ENCODE measurements at regions not wholly inside any gene's neighbourhood (a gene's known extent, or its start where the extent isn't known, plus 50 kb on each side); places are given as distances from the start of the nearest gene placed in this dataset.

GRCh38 chr5:79858410-79858723 lies 132.7 kb downstream of the MTX3 start:
- DNase-seq (no peak), ATAC-seq (ENCODE audit: low read depth) (no peak)
- no peaks in the 10 kb centered on the region for H3K36me3 Mint-ChIP-seq (ENCODE audit: low read depth)
- H3K27me3 Mint-ChIP-seq, result peaks cover 9% of the 10 kb centered on the region
- intact Hi-C loops (cut with micrococcal nuclease), result loop anchor here (1.0 to 10.0 kb wide), 4 partner anchors 154 to 833 kb away; no protein-coding TSS in a partner anchor
- POLR2A ChIA-PET, result no interaction called here
- CTCF ChIA-PET, result interaction anchor here (0.8 to 1.8 kb wide), 7 partner anchors 10 to 297 kb away, joined by 3 to 4 read pairs (median 4); no protein-coding TSS in a partner anchor
- TF ChIP-seq CTCF (IDR thresholded peaks at IDR 0.05), result no peak
- H3K27ac Mint-ChIP-seq, result no peak overlapping the region
- no peaks in the 10 kb centered on the region for H3K4me1 Mint-ChIP-seq
- no peak overlapping the region for H3K4me3 Mint-ChIP-seq
- no peaks in the 10 kb centered on the region for H3K9me3 Mint-ChIP-seq

GRCh38 chr5:79857714-79858409 lies 133.2 kb downstream of the MTX3 start:
- no peaks in the 10 kb centered on the region for H3K4me1 Mint-ChIP-seq
- H3K27ac Mint-ChIP-seq, result no peak overlapping the region
- ChIA-PET CTCF (interaction anchor here (0.8 to 1.8 kb wide), 9 partner anchors 10 to 836 kb away, joined by 3 to 4 read pairs (median 4); no protein-coding TSS in a partner anchor), POLR2A (no interaction called here)
- no peak for TF ChIP-seq CTCF (IDR thresholded peaks at IDR 0.05)
- peak; percentile 53 for DNase-seq
- H3K9me3 Mint-ChIP-seq, result no peaks in the 10 kb centered on the region
- peak; percentile 47 for ATAC-seq (ENCODE audit: low read depth)
- peaks cover 10% of the 10 kb centered on the region for H3K27me3 Mint-ChIP-seq
- H3K36me3 Mint-ChIP-seq (ENCODE audit: low read depth), result no peaks in the 10 kb centered on the region
- intact Hi-C loops (cut with micrococcal nuclease), result loop anchor here (1.0 to 10.0 kb wide), 4 partner anchors 153 to 833 kb away; no protein-coding TSS in a partner anchor
- H3K4me3 Mint-ChIP-seq, result no peak overlapping the region

GRCh38 chr5:79856456-79857055 lies 134.5 kb downstream of the MTX3 start:
- intact Hi-C loops (cut with micrococcal nuclease), result loop anchor here (10.0 kb wide), 1 partner anchor 152 kb away; no protein-coding TSS in a partner anchor
- peaks cover 10% of the 10 kb centered on the region for H3K27me3 Mint-ChIP-seq
- H3K9me3 Mint-ChIP-seq, result no peaks in the 10 kb centered on the region
- no peak overlapping the region for H3K4me3 Mint-ChIP-seq
- ATAC-seq (ENCODE audit: low read depth), result no peak
- H3K4me1 Mint-ChIP-seq, result no peaks in the 10 kb centered on the region
- H3K27ac Mint-ChIP-seq, result no peak overlapping the region
- no peaks in the 10 kb centered on the region for H3K36me3 Mint-ChIP-seq (ENCODE audit: low read depth)
- no peak for TF ChIP-seq CTCF (IDR thresholded peaks at IDR 0.05)
- ChIA-PET POLR2A (no interaction called here), CTCF (interaction anchor here (0.7 to 1.8 kb wide), 2 partner anchors 20 to 723 kb away, joined by 4 read pairs; no protein-coding TSS in a partner anchor)
- no peak for DNase-seq

GRCh38 chr5:79853676-79854418 lies 137.2 kb downstream of the MTX3 start:
- ChIA-PET POLR2A (no interaction called here), CTCF (interaction anchor here (1.2 kb wide), 1 partner anchor 12 kb away, joined by 3 read pairs; no protein-coding TSS in a partner anchor)
- TF ChIP-seq CTCF (IDR thresholded peaks at IDR 0.05), result no peak
- intact Hi-C loops (cut with micrococcal nuclease), result loop anchor here (10.0 kb wide), 1 partner anchor 149 kb away; no protein-coding TSS in a partner anchor
- Mint-ChIP-seq H3K36me3 (ENCODE audit: low read depth) (no peaks in the 10 kb centered on the region), H3K27ac (no peak overlapping the region), H3K4me3 (no peak overlapping the region), H3K9me3 (no peaks in the 10 kb centered on the region), H3K27me3 (peaks cover 10% of the 10 kb centered on the region), H3K4me1 (no peaks in the 10 kb centered on the region)
- ATAC-seq (ENCODE audit: low read depth), result no peak
- DNase-seq, result no peak
